HEK293 (cell line): ENCODE measurements at regions not wholly inside any gene's neighbourhood (a gene's known extent, or its start where the extent isn't known, plus 50 kb on each side); places are given as distances from the start of the nearest gene placed in this dataset.

Source experiments
- YY1 ChIP-seq: fragments of 450-650 bp; formaldehyde crosslinking; IDR thresholded peaks from 2 replicates; pipeline ENCODE4 v1.5.1; 2018; ENCODE audit warnings: missing biosample characterization, missing genetic modification characterization
- ZBTB7A ChIP-seq: fragments of 450-650 bp; formaldehyde crosslinking; IDR thresholded peaks from 2 replicates; pipeline ENCODE4 v1.5.1; 2016; ENCODE audit warnings: low read depth, missing biosample characterization, missing genetic modification characterization
- ZNF473 ChIP-seq: fragments of 450-650 bp; formaldehyde crosslinking; IDR thresholded peaks from 2 replicates; pipeline ENCODE4 v1.5.1; 2017; ENCODE audit warnings: missing biosample characterization, missing genetic modification characterization
- ZNF658 ChIP-seq: fragments of 450-650 bp; formaldehyde crosslinking; IDR thresholded peaks from 2 replicates; pipeline ENCODE4; 2016; ENCODE audit warnings: missing biosample characterization, missing genetic modification characterization
- TF ChIP-seq, protein P1 (sequence below): fragments of 450-650 bp; formaldehyde crosslinking; IDR thresholded peaks from 2 replicates; pipeline ENCODE4 v1.5.1; 2016; ENCODE audit warnings: missing biosample characterization, missing genetic modification characterization

DNA sequence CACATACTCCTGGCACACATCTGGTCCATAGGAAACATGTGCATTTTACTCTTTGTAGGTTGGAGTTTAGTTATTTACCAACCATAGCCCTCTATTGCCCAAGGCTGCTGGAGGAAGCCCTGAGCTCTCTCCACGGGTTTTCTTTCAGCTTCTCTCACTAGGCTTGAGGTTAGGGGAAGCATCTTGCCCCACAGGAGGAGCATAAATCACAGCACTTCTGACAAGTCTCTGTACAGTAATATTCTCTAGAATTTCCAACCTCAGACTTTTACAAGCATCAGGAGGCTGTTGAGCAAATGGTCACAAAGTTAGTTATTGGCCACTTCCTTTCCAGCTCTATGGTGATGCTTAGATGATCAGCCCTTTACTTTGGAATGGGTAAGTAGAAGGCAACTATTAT is 122.9 kb upstream of the GLI3 start:
- TF ChIP-seq ZNF658 (tag by site-specific recombination) = no peak
- TF ChIP-seq ZBTB7A (tag by site-specific recombination) = no peak
- TF ChIP-seq, protein P1, sequence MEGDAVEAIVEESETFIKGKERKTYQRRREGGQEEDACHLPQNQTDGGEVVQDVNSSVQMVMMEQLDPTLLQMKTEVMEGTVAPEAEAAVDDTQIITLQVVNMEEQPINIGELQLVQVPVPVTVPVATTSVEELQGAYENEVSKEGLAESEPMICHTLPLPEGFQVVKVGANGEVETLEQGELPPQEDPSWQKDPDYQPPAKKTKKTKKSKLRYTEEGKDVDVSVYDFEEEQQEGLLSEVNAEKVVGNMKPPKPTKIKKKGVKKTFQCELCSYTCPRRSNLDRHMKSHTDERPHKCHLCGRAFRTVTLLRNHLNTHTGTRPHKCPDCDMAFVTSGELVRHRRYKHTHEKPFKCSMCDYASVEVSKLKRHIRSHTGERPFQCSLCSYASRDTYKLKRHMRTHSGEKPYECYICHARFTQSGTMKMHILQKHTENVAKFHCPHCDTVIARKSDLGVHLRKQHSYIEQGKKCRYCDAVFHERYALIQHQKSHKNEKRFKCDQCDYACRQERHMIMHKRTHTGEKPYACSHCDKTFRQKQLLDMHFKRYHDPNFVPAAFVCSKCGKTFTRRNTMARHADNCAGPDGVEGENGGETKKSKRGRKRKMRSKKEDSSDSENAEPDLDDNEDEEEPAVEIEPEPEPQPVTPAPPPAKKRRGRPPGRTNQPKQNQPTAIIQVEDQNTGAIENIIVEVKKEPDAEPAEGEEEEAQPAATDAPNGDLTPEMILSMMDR (tag by site-specific recombination) = no peak
- no peak for TF ChIP-seq YY1 (tag by site-specific recombination)
- no peak for TF ChIP-seq ZNF473 (tag by site-specific recombination)
